GM12874 (cell line): ENCODE measurements at regions not wholly inside any gene's neighbourhood (a gene's known extent, or its start where the extent isn't known, plus 50 kb on each side); places are given as distances from the start of the nearest gene placed in this dataset.

Experiments used
- CTCF ChIP-seq: IDR thresholded peaks from 2 replicates; pipeline ENCODE4 v1.5.1; 2011; ENCODE audit warnings: low read depth, mild to moderate bottlenecking, control low read depth, low read length, moderate library complexity; ENCODE audit not compliant: insufficient read depth

GRCh38 chr3:145716519-145716918 lies 444.5 kb downstream of the PLOD2 start:
- TF ChIP-seq CTCF, result no peak

GRCh38 chr3:145719114-145719513 lies 441.9 kb downstream of the PLOD2 start:
- TF ChIP-seq CTCF, result no peak

- no peak for TF ChIP-seq CTCF
Measured at GRCh38 chr3:145721273-145721805, 439.6 kb downstream of the PLOD2 start.

GRCh38 chr3:145721815-145722214 lies 439.2 kb downstream of the PLOD2 start:
- TF ChIP-seq CTCF, result no peak

- no peak for TF ChIP-seq CTCF
Measured at GRCh38 chr3:145727476-145727875, 433.5 kb downstream of the PLOD2 start.

GRCh38 chr3:145735631-145736030 lies 425.4 kb downstream of the PLOD2 start:
- no peak for TF ChIP-seq CTCF

GRCh38 chr3:145737952-145738351 lies 423.0 kb downstream of the PLOD2 start:
- no peak for TF ChIP-seq CTCF

GRCh38 chr3:145739926-145740325 lies 421.1 kb downstream of the PLOD2 start:
- no peak for TF ChIP-seq CTCF
